GM19035 (cell line): ENCODE measurements at regions not wholly inside any gene's neighbourhood (a gene's known extent, or its start where the extent isn't known, plus 50 kb on each side); places are given as distances from the start of the nearest gene placed in this dataset.
"Not testable (repeated sequence)": the region's sequence is repeated elsewhere in the genome, so short reads cannot be mapped to it uniquely, and the experiment has no call there.

ENCODE experiments used
- ATAC-seq: cut with Tn5 transposase; IDR thresholded peaks from one replicate; pipeline ENCODE4 v1.9.1; 2021; ENCODE audit not compliant: unreplicated experiment

DNA sequence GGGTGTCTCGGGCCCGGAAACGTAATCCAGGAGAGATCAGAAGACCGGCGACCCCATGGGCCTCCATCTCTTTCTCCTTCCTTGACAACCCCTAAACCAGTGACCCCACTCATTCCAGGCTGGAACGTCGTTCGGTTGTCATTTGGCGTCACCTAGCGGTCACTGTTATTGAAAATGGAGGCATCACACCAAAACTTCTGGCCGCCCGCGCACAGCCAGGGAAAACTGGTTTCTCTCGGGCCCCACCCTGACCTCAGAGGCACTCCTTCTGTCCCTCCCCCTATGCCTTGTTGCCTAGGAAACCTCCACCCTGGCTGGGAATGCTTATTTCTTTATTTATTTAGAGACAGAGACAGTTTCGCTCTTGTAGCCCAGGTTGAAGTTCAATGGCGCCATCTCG is 2327.3 kb upstream of the TPTE start:
- not testable (repeated sequence) for ATAC-seq

- ATAC-seq, result not testable (repeated sequence)
Observed at GRCh38 chr21:8197377-8198027, 2323.9 kb upstream of the TPTE start.

DNA sequence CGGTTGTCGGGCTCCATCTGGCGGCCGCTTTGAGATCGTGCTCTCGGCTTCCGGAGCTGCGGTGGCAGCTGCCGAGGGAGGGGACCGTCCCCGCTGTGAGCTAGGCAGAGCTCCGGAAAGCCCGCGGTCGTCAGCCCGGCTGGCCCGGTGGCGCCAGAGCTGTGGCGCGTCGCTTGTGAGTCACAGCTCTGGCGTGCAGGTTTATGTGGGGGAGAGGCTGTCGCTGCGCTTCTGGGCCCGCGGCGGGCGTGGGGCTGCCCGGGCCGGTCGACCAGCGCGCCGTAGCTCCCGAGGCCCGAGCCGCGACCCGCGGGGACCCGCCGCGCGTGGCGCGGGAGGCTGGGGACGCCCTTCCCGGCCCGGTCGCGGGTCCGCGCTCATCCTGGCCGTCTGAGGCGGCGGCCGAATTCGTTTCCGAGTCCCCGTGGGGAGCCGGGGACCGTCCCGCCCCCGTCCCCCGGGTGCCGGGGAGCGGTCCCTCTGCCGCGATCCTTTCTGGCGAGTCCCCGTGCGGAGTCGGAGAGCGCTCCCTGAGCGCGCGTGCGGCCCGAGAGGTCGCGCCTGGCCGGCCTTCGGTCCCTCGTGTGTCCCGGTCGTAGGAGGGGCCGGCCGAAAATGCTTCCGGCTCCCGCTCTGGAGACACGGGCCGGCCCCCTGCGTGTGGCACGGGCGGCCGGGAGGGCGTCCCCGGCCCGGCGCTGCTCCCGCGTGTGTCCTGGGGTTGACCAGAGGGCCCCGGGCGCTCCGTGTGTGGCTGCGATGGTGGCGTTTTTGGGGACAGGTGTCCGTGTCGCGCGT is 2316.1 kb upstream of the TPTE start:
- not testable (repeated sequence) for ATAC-seq

GRCh38 chr21:8205892-8206188 is 2315.5 kb upstream of the TPTE start:
- ATAC-seq, result not testable (repeated sequence)

DNA sequence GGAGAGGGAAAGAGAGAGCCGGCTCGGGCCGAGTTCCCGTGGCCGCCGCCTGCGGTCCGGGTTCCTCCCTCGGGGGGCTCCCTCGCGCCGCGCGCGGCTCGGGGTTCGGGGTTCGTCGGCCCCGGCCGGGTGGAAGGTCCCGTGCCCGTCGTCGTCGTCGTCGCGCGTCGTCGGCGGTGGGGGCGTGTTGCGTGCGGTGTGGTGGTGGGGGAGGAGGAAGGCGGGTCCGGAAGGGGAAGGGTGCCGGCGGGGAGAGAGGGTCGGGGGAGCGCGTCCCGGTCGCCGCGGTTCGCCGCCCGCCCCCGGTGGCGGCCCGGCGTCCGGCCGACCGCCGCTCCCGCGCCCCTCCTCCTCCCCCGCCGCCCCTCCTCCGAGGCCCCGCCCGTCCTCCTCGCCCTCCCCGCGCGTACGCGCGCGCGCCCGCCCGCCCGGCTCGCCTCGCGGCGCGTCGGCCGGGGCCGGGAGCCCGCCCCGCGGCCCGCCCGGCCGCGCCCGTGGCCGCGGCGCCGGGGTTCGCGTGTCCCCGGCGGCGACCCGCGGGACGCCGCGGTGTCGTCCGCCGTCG is 2308.3 kb upstream of the TPTE start:
- not testable (repeated sequence) for ATAC-seq

DNA sequence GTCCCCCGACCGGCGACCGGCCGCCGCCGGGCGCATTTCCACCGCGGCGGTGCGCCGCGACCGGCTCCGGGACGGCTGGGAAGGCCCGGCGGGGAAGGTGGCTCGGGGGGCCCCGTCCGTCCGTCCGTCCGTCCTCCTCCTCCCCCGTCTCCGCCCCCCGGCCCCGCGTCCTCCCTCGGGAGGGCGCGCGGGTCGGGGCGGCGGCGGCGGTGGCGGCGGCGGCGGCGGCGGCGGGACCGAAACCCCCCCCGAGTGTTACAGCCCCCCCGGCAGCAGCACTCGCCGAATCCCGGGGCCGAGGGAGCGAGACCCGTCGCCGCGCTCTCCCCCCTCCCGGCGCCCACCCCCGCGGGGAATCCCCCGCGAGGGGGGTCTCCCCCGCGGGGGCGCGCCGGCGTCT is 2306.8 kb upstream of the TPTE start:
- ATAC-seq, result not testable (repeated sequence)

- ATAC-seq, result peak; percentile 26
Observed at GRCh38 chr21:8229366-8230150, 2291.8 kb upstream of the TPTE start.

DNA sequence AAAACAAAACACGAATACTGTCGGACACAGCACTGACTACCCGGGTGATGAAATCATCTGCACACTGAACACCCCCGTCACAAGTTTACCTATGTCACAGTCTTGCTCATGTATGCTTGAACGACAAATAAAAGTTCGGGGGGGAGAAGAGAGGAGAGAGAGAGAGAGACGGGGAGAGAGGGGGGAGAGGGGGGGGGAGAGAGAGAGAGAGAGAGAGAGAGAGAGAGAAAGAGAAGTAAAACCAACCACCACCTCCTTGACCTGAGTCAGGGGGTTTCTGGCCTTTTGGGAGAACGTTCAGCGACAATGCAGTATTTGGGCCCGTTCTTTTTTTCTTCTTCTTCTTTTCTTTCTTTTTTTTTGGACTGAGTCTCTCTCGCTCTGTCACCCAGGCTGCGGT is 2290.1 kb upstream of the TPTE start:
- not testable (repeated sequence) for ATAC-seq

- ATAC-seq, result not testable (repeated sequence)
Observed at GRCh38 chr21:8233000-8233399, 2288.4 kb upstream of the TPTE start.

DNA sequence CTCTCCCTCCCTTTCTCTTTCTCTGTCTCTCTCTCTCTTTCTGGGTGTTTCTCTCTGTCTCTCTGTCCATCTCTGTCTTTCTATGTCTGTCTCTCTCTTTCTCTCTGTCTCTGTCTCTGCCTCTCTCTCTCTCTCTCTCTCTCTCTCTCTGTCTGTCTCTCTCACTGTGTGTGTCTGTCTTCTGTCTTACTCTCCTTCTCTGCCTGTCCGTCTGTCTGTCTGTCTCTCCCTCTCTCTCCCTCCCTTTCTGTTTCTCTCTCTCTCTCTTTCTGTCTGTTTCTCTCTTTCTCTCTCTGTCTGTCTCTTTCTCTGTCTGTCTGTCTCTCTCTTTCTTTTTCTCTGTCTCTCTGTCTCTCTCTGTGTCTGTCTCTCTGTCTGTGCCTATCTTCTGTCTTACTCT is 2287.3 kb upstream of the TPTE start:
- ATAC-seq, result not testable (repeated sequence)

GRCh38 chr21:8244723-8245641 is 2276.4 kb upstream of the TPTE start:
- peak; percentile 42 for ATAC-seq

GRCh38 chr21:8245642-8246402 is 2275.6 kb upstream of the TPTE start:
- ATAC-seq, result peak; percentile 76

DNA sequence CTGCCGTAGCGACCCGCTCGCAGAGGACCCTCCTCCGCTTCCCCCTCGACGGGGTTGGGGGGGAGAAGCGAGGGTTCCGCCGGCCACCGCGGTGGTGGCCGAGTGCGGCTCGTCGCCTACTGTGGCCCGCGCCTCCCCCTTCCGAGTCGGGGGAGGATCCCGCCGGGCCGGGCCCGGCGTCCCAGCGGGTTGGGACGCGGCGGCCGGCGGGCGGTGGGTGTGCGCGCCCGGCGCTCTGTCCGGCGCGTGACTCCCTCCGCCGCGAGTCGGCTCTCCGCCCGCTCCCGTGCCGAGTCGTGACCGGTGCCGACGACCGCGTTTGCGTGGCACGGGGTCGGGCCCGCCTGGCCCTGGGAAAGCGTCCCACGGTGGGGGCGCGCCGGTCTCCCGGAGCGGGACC is 2269.7 kb upstream of the TPTE start:
- not testable (repeated sequence) for ATAC-seq

- not testable (repeated sequence) for ATAC-seq
Observed at GRCh38 chr21:8255094-8255493, 2266.3 kb upstream of the TPTE start.

DNA sequence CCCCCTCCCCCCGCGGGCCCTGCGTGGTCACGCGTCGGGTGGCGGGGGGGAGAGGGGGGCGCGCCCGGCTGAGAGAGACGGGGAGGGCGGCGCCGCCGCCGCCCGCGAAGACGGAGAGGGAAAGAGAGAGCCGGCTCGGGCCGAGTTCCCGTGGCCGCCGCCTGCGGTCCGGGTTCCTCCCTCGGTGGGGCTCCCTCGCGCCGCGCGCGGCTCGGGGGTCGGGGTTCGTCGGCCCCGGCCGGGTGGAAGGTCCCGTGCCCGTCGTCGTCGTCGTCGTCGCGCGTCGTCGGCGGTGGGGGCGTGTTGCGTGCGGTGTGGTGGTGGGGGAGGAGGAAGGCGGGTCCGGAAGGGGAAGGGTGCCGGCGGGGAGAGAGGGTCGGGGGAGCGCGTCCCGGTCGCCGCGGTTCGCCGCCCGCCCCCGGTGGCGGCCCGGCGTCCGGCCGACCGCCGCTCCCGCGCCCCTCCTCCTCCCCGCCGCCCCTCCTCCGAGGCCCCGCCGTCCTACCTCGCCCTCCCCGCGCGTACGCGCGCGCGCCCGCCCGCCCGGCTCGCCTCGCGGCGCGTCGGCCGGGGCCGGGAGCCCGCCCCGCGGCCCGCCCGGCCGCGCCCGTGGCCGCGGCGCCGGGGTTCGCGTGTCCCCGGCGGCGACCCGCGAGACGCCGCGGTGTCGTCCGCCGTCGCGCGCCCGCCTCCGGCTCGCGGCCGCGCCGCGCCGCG is 2264.1 kb upstream of the TPTE start:
- ATAC-seq, result not testable (repeated sequence)

GRCh38 chr21:8260065-8260627 is 2261.2 kb upstream of the TPTE start:
- not testable (repeated sequence) for ATAC-seq
